ENCODE measurements at regions not wholly inside any gene's neighbourhood (a gene's known extent, or its start where the extent isn't known, plus 50 kb on each side); places are given as distances from the start of the nearest gene placed in this dataset.

- TF ChIP-seq CTCF (IDR thresholded peaks at IDR 0.05) (no peak), POLR2A (IDR thresholded peaks at IDR 0.05) (no peak)
These were observed 189.9 kb downstream of the BCR start for GRCh38 chr22:23370251-23370650.

Measured in right lobe of liver (tissue), 4 donors.